ENCODE measurements at regions not wholly inside any gene's neighbourhood (a gene's known extent, or its start where the extent isn't known, plus 50 kb on each side); places are given as distances from the start of the nearest gene placed in this dataset.

- TF ChIP-seq CHD7 (IDR thresholded peaks at IDR 0.05; ENCODE audit: insufficient replicate concordance, low read length) (no peak), CBX5 (IDR thresholded peaks at IDR 0.05; ENCODE audit: low read depth, low read length) (no peak), RBBP5 (IDR thresholded peaks at IDR 0.05; ENCODE audit: borderline replicate concordance, low read depth, low read length) (no peak), TCF12 (IDR thresholded peaks at IDR 0.05; ENCODE audit: low read depth, low read length) (no peak), EZH2 (IDR thresholded peaks at IDR 0.05; ENCODE audit: low read depth, low read length, severe bottlenecking) (no peak), SP1 (IDR thresholded peaks at IDR 0.05; ENCODE audit: low read depth, low read length) (no peak), RAD21 (IDR thresholded peaks at IDR 0.05 in 1 of 2, conservative IDR thresholded peaks at IDR 0.05 in 1 of 2; ENCODE audit: low read depth in 2 of 2, low read length in 2 of 2) (no peak), TEAD4 (IDR thresholded peaks at IDR 0.05; ENCODE audit: low read depth, low read length) (no peak), BCL11A (IDR thresholded peaks at IDR 0.05; ENCODE audit: low read depth in 2 of 2, low read length in 2 of 2) (no peak), EP300 (IDR thresholded peaks at IDR 0.05; ENCODE audit: borderline replicate concordance in 1 of 2, low read depth in 2 of 2, low read length in 2 of 2) (no peak)
Measured at GRCh38 chr6:56334937-56335336, 87.6 kb upstream of the COL21A1 start (continued).
